ENCODE measurements at regions not wholly inside any gene's neighbourhood (a gene's known extent, or its start where the extent isn't known, plus 50 kb on each side); places are given as distances from the start of the nearest gene placed in this dataset.
"Not testable (repeated sequence)": the region's sequence is repeated elsewhere in the genome, so short reads cannot be mapped to it uniquely, and the experiment has no call there.

DNA sequence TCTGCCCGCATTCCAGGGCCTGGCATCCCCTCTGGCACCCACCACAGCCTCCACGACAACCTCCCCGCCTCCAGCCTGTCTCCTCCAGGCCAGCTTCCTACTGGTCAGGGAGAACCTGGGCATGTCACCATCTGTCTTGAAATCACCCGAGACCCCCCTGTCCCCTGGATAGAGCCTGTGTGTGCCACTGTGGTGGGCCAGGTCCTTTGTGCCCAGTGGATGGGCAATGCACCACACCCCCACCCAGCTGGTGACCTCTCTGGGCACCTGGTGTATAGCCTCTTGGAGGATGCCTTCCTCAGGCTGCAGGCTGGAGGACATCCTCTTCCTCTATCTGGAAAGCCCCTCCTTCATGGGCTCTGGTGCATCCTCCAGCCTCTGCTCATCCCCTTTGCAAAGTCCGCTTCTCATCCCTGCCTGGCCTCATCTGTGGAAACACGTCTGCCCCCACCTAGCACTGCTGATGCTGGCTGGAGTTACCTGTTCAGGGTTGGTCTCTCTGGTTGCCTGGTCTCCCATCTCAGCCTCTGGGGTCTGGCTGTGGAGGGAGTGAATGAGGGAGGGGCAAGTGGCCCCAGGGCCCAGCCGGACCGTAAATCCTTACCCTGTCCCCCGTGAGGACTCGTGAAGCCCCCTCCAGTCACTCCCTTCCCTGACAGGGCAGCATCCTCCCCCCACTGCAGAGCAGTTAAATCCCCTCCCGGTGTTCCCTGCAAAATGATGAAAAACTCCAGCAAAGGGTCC, 589.6 kb downstream of the TBC1D22A start:
- H4K20me1 ChIP-seq (ENCODE audit: control insufficient read depth, insufficient read depth, low read length, poor library complexity, severe bottlenecking): no peaks in the 10 kb centered on the region
- H3K4me1 Mint-ChIP-seq: no peaks in the 10 kb centered on the region
- WGBS (ENCODE audit: insufficient coverage): 94% methylated on average over 9 of the region's 11 CpGs
- no peak overlapping the region for H3K27ac Mint-ChIP-seq
- no peaks in the 10 kb centered on the region for H3K4me1 ChIP-seq (ENCODE audit: control insufficient read depth in 2 of 2, insufficient read depth in 2 of 2, low read length in 2 of 2)
- POLR2A ChIA-PET: no interaction called here
- CTCF ChIA-PET: no interaction called here
- no peak overlapping the region for H2AFZ ChIP-seq (ENCODE audit: insufficient read depth, low read depth, low read length, poor library complexity, severe bottlenecking)
- H3K79me2 ChIP-seq (ENCODE audit: control insufficient read depth, insufficient read depth, low read length): no peaks in the 10 kb centered on the region
- no peak overlapping the region for H3K4me2 ChIP-seq (replicated peaks; ENCODE audit: low read depth, low read length, poor library complexity, severe bottlenecking)
- no peaks in the 10 kb centered on the region for H3K27me3 Mint-ChIP-seq
- no peak overlapping the region for H3K27ac ChIP-seq (ENCODE audit: low read length in 2 of 2)
- intact Hi-C loops (cut with micrococcal nuclease): no loop called here
- ATAC-seq (ENCODE audit: low read depth) (no peak), DNase-seq (no peak)
- no peak overlapping the region for H3K9ac ChIP-seq (ENCODE audit: low read length)
- no peak overlapping the region for H3K4me3 ChIP-seq (ENCODE audit: control extremely low read depth in 1 of 5, extremely low read depth in 1 of 5, insufficient read depth in 1 of 5, low read depth in 2 of 5, low read length in 4 of 5)
- no peaks in the 10 kb centered on the region for H3K36me3 ChIP-seq (replicated peaks in 1 of 2; ENCODE audit: control extremely low read depth in 1 of 2, control insufficient read depth in 1 of 2, extremely low read depth in 1 of 2, insufficient read depth in 2 of 2, low read length in 1 of 2)
- peaks cover 0 to 14% (median 0%) of the 10 kb centered on the region in 3 donors for H3K9me3 ChIP-seq (ENCODE audit: control extremely low read depth in 1 of 3, control insufficient read depth in 2 of 3, insufficient read depth in 1 of 3, low read length in 2 of 3)
- H3K4me3 Mint-ChIP-seq: no peak overlapping the region
- TF ChIP-seq EZH2 (IDR thresholded peaks at IDR 0.05; ENCODE audit: borderline replicate concordance, insufficient read depth, low read depth, low read length, poor library complexity, severe bottlenecking): no peak
- TF ChIP-seq, protein P1, sequence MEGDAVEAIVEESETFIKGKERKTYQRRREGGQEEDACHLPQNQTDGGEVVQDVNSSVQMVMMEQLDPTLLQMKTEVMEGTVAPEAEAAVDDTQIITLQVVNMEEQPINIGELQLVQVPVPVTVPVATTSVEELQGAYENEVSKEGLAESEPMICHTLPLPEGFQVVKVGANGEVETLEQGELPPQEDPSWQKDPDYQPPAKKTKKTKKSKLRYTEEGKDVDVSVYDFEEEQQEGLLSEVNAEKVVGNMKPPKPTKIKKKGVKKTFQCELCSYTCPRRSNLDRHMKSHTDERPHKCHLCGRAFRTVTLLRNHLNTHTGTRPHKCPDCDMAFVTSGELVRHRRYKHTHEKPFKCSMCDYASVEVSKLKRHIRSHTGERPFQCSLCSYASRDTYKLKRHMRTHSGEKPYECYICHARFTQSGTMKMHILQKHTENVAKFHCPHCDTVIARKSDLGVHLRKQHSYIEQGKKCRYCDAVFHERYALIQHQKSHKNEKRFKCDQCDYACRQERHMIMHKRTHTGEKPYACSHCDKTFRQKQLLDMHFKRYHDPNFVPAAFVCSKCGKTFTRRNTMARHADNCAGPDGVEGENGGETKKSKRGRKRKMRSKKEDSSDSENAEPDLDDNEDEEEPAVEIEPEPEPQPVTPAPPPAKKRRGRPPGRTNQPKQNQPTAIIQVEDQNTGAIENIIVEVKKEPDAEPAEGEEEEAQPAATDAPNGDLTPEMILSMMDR (IDR thresholded peaks at IDR 0.05): no peak
- H3K27me3 ChIP-seq (replicated peaks in 1 of 4; ENCODE audit: control extremely low read depth in 1 of 4, control insufficient read depth in 3 of 4, insufficient read depth in 4 of 4, low read length in 3 of 4): no peaks in the 10 kb centered on the region
- H3K9me3 Mint-ChIP-seq (ENCODE audit: insufficient read depth): no peaks in the 10 kb centered on the region

DNA sequence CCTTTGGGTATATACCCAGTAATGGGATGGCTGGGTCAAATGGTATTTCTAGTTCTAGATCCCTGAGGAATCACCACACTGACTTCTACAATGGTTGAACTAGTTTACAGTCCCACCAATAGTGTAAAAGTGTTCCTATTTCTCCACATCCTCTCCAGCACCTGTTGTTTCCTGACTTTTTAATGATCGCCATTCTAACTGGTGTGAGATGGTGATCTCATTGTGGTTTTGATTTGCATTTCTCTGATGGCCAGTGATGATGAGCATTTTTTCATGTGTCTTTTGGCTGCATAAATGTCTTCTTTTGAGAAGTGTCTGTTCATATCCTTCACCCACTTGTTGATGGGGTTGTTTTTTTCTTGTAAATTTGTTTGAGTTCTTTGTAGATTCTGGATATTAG, 583.8 kb downstream of the TBC1D22A start:
- POLR2A ChIA-PET: not testable (repeated sequence)

More for the DNA sequence above, 583.8 kb downstream of the TBC1D22A start:
- H3K36me3 ChIP-seq (replicated peaks in 1 of 2; ENCODE audit: control extremely low read depth in 1 of 2, control insufficient read depth in 1 of 2, extremely low read depth in 1 of 2, insufficient read depth in 2 of 2, low read length in 1 of 2); ATAC-seq (ENCODE audit: low read depth); H2AFZ ChIP-seq (ENCODE audit: insufficient read depth, low read depth, low read length, poor library complexity, severe bottlenecking); H3K27ac ChIP-seq (ENCODE audit: low read length in 2 of 2); H3K27me3 ChIP-seq (replicated peaks in 1 of 4; ENCODE audit: control extremely low read depth in 1 of 4, control insufficient read depth in 3 of 4, insufficient read depth in 4 of 4, low read length in 3 of 4); H3K9me3 Mint-ChIP-seq (ENCODE audit: insufficient read depth); H3K4me1 ChIP-seq (ENCODE audit: control insufficient read depth in 2 of 2, insufficient read depth in 2 of 2, low read length in 2 of 2); H3K9ac ChIP-seq (ENCODE audit: low read length); H3K79me2 ChIP-seq (ENCODE audit: control insufficient read depth, insufficient read depth, low read length); CTCF ChIA-PET; intact Hi-C loops (cut with micrococcal nuclease); DNase-seq; H3K27ac Mint-ChIP-seq; H4K20me1 ChIP-seq (ENCODE audit: control insufficient read depth, insufficient read depth, low read length, poor library complexity, severe bottlenecking); H3K4me3 Mint-ChIP-seq; H3K4me2 ChIP-seq (replicated peaks; ENCODE audit: low read depth, low read length, poor library complexity, severe bottlenecking); H3K4me3 ChIP-seq (ENCODE audit: control extremely low read depth in 1 of 5, extremely low read depth in 1 of 5, insufficient read depth in 1 of 5, low read depth in 2 of 5, low read length in 4 of 5); H3K4me1 Mint-ChIP-seq: not testable (repeated sequence)
- no CpG with 5 or more reads among the region's 1 CpG for WGBS (ENCODE audit: insufficient coverage)
- peaks cover 11% of the 10 kb centered on the region for H3K27me3 Mint-ChIP-seq
- H3K9me3 ChIP-seq (ENCODE audit: control extremely low read depth in 1 of 3, control insufficient read depth in 2 of 3, insufficient read depth in 1 of 3, low read length in 2 of 3): peaks cover 0 to 17% (median 0%) of the 10 kb centered on the region in 3 donors
